Left ventricle myocardium inferior (tissue), 1 donor: ENCODE measurements at regions not wholly inside any gene's neighbourhood (a gene's known extent, or its start where the extent isn't known, plus 50 kb on each side); places are given as distances from the start of the nearest gene placed in this dataset.

Experiments
- DNase-seq: peaks from one replicate; pipeline ENCODE4 v3.0.0-alpha.2; 2020
- H3K27ac ChIP-seq: fragments of 200-600 bp; replicated peaks from 2 replicates; pipeline ENCODE4 v1.8.0; 2021
- H3K27me3 ChIP-seq: fragments of 200-600 bp; 2 replicates; pipeline ENCODE4 v1.8.0; 2021; ENCODE audit warnings: low read depth
- H3K36me3 ChIP-seq: fragments of 200-600 bp; 2 replicates; pipeline ENCODE4 v1.8.0; 2021
- H3K4me1 ChIP-seq: fragments of 200-600 bp; 2 replicates; pipeline ENCODE4 v1.8.0; 2021
- H3K4me3 ChIP-seq: fragments of 200-600 bp; 2 replicates; pipeline ENCODE4 v1.8.0; 2021; ENCODE audit warnings: mild to moderate bottlenecking, moderate library complexity
- H3K9me3 ChIP-seq: fragments of 200-600 bp; replicated peaks from 2 replicates; pipeline ENCODE4 v1.8.0; 2021
- CTCF ChIP-seq: fragments of 200-600 bp; IDR thresholded peaks from 2 replicates; pipeline ENCODE4 v1.8.0; 2021; ENCODE audit warnings: antibody characterized with exemption, mild to moderate bottlenecking, borderline replicate concordance
- intact Hi-C: fragments of 100-400 bp; cut with micrococcal nuclease; formaldehyde crosslinking; loops from one replicate; pipeline ENCODE4 v1.11.0; 2022
- donor health status: DM: no; HTN: yes; CAD: no; lungs with severe emphysema.

- intact Hi-C loops = no loop called here
- H3K27me3 ChIP-seq = peaks cover 88% of the 10 kb centered on the region
- no peaks in the 10 kb centered on the region for H3K9me3 ChIP-seq
- no peaks in the 10 kb centered on the region for H3K36me3 ChIP-seq
- H3K4me1 ChIP-seq = peaks cover 4% of the 10 kb centered on the region
- H3K4me3 ChIP-seq = no peak overlapping the region
- TF ChIP-seq CTCF = no peak
- H3K27ac ChIP-seq = no peak overlapping the region
- DNase-seq = no peak
Observed at GRCh38 chr20:24116611-24117010, 128.0 kb upstream of the GGTLC1 start.

DNA sequence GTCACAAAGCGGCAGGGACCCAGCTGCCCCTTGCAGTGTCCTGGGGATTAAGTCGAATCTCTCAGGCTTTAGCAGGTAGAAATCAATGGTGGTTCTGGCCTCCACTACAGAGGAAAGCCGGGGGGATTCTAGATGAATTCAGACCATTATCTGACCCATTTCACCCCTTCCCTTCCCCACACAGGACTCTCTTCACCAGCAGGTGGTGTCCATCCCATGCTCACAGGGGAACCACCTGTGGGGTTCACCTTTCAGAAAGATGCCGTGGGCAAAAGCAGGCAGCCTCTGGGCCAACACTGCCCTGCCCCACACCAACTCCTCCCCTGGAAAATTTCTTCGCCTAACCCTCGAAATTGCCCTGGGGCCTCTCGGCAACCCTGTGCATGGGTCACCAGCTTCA is 123.8 kb upstream of the GGTLC1 start:
- intact Hi-C loops = no loop called here
- TF ChIP-seq CTCF = no peak
- H3K27me3 ChIP-seq = peaks cover 84% of the 10 kb centered on the region

GRCh38 chr20:24111858-24112257 is 123.3 kb upstream of the GGTLC1 start:
- Histone ChIP-seq H3K27me3 (peaks cover 85% of the 10 kb centered on the region), H3K36me3 (no peaks in the 10 kb centered on the region), H3K4me1 (no peaks in the 10 kb centered on the region), H3K27ac (no peak overlapping the region), H3K9me3 (no peaks in the 10 kb centered on the region), H3K4me3 (no peak overlapping the region)
- TF ChIP-seq CTCF = no peak
- intact Hi-C loops = no loop called here
- no peak for DNase-seq

More for the DNA sequence above, 123.8 kb upstream of the GGTLC1 start:
- Histone ChIP-seq H3K9me3 (no peaks in the 10 kb centered on the region), H3K27ac (no peak overlapping the region), H3K36me3 (no peaks in the 10 kb centered on the region), H3K4me1 (no peaks in the 10 kb centered on the region), H3K4me3 (no peak overlapping the region)
- no peak for DNase-seq

DNA sequence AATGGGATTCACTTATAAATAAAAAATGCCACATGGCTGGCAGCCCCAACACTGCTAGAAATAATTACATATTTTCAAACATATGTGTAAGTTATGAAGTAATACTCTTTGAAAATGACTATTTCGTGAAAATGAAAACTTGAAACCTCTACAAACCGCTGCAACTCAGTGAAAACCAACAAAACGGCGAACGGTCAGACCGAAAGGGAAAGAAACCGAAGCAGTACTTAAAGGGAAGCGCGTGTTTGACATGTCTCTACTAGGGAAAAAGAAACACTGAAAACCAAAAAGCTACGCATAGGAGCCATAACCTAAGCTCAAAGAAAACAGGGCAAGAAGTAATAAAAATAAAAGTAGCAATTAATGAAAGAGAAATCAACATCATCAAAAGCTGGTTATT is 121.0 kb upstream of the GGTLC1 start:
- no peak for TF ChIP-seq CTCF
- Histone ChIP-seq H3K36me3 (no peaks in the 10 kb centered on the region), H3K27ac (no peak overlapping the region), H3K4me3 (no peak overlapping the region), H3K9me3 (no peaks in the 10 kb centered on the region), H3K27me3 (peaks cover 90% of the 10 kb centered on the region), H3K4me1 (no peaks in the 10 kb centered on the region)
- intact Hi-C loops = no loop called here
- DNase-seq = no peak

DNA sequence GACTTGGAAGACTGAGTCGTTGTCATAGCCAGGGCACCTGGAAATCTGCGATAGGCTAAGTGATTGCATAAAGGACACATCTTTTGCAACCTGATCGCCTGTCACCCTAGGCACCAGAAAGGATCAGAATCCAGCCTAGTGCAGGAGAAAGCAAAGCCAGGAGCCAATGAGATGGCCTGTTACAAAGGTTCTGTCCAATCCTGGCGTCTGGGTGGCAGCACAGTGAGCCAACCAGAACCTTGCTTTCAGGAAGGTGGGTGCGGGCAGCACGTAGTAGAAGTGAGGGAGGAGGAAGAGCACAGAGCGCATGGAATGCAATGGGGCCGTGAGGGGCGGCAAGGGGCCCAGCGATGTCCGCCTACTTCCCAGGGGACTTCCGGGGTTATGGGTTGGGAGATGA is 120.4 kb upstream of the GGTLC1 start:
- DNase-seq = no peak
- intact Hi-C loops = no loop called here
- Histone ChIP-seq H3K36me3 (no peaks in the 10 kb centered on the region), H3K27me3 (peaks cover 90% of the 10 kb centered on the region), H3K27ac (no peak overlapping the region), H3K4me1 (no peaks in the 10 kb centered on the region), H3K4me3 (no peak overlapping the region), H3K9me3 (no peaks in the 10 kb centered on the region)
- no peak for TF ChIP-seq CTCF

GRCh38 chr20:24108581-24108980 is 120.0 kb upstream of the GGTLC1 start:
- DNase-seq = no peak
- no peak overlapping the region for H3K4me3 ChIP-seq
- no peak for TF ChIP-seq CTCF
- H3K9me3 ChIP-seq = no peaks in the 10 kb centered on the region
- intact Hi-C loops = no loop called here
- H3K36me3 ChIP-seq = no peaks in the 10 kb centered on the region
- no peaks in the 10 kb centered on the region for H3K4me1 ChIP-seq
- no peak overlapping the region for H3K27ac ChIP-seq
- H3K27me3 ChIP-seq = peaks cover 92% of the 10 kb centered on the region
